ENCODE measurements at regions not wholly inside any gene's neighbourhood (a gene's known extent, or its start where the extent isn't known, plus 50 kb on each side); places are given as distances from the start of the nearest gene placed in this dataset.

- TF ChIP-seq YY1 (IDR thresholded peaks at IDR 0.05; ENCODE audit: low read depth, low read length) (no peak), POLR2AphosphoS5 (IDR thresholded peaks at IDR 0.05; ENCODE audit: low read depth, low read length) (no peak), SP4 (IDR thresholded peaks at IDR 0.05; ENCODE audit: low read length) (no peak)
Measured at GRCh38 chr1:192735298-192735915, 73.4 kb upstream of the RGS2 start (continued).

All from H1 (cell line).